SKM-1 treated with dmso at 0.1 percent for 144 hours (cell line): ENCODE measurements at regions not wholly inside any gene's neighbourhood (a gene's known extent, or its start where the extent isn't known, plus 50 kb on each side); places are given as distances from the start of the nearest gene placed in this dataset.

ENCODE experiments used
- DNase-seq: peaks from one replicate; lab custom pipeline; 2025; ENCODE audit not compliant: unreplicated experiment; lab: John Stamatoyannopoulos, UW

DNA sequence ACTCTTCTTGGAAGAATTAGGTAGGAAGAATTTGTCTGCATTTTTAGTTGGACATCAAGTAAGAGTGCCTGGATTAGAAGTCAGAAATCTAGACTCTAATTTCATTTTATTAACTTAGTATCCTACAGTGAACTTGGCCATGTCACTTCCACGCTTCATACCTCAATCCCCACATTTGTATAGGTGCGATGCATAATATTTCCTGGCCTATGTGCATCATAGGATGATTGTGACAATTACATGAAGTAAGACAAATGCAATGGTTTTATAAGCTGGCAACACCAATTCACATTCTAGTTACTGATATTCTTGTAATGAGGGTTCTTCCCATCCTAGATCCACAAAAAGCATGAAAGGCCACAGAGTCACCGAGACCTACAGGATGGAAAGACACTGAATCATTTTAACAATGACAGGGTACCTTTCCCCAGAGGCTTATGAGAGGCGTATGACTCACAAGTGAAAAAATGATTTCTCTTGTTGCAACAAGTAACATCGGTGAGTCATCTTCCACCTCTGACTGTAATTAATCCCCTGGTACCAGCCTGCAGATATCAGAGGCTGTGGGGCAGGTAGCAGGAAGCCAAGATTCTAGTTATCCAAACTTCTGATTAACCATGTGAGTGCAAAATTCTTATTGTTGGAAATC, 56.0 kb upstream of the OR5AK2 start:
- no peak for DNase-seq

DNA sequence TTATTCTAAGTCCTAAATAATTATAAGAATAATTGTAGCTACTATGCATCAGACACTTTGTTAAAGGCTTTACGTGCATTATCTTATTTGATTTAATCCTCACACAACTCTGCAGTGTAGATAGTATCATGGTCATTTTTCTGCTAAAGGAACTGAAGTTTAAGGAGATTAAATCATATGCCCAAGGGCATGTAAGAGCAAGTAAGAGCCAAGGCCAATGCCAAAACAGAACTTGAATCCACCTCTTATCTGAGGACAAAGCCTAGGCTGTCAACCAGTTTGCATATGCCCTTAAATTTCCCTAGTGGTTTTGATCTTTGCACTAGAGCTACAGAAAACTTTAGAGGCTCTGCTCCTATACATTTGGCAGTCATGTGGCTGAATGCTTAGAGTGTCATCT, 65.6 kb upstream of the OR5AK2 start:
- no peak for DNase-seq

DNA sequence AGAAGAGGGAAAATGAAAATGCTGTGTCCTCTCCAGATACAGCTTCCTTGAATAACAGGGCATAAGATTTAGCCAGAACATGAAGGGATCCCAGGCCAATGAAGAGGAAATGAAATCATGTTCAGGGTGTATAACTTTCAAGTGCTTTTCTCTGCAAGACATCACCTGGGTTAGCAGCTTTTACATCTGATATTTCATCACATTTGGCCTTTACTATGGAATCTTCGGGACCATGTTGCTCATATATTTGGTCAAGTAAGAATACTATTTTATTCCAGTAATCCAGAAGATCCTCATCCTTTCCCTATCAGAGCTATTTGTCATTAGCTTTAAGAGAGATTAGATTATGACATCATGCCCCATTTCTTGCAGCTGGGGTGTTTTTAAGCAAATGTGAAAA, 66.3 kb upstream of the OR5AK2 start:
- DNase-seq, result no peak

DNA sequence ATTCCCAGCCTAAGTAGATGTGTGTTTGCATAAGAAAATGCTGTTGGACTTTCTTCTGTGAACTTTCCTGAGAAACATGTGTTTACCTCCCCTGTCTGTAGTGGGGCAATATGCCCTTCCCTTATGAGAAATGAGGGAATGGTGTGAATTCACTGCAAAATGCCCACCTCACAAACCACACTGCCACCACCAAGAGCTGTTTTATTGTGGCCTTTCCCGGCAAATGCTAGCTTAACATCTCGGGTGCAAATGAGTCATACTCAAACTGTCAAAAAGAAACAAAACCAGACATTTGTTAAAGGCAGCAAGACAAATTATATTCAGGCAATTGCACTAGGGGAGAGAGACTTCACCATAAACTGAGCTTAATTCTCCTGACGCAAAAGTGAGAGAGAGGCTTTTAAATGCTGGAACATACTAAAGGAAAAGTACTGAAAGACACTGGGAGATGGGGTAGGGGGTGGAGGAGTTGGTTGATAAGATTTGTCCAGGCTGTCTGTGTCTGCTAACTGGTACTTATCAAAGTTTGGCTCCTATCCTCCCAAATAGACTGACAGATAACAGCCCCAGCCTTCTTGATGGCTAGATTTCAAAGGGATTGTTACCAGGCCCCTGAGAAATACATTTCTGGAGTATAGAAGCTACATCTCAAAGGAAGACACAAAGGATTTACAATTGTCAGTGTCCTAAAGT, 70.9 kb upstream of the OR5AK2 start:
- DNase-seq, result no peak

DNA sequence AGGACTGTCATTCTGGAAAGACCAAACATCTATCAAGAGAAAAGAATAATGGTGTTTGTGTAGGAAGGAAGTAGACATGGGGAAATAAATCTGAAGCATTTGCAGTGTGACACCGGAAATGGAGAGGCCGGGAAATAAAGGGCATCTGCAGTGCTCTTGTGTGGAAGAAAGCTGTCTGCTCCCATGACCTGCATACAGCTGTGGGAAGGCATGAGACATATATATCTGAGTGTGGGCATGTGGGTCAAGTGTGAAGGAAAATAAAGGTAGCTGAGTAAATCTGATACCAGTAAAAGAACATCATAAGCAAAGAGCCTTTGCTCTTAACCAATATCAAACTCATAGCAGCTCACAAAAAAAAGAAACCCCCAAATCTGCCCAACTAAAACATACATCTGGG, 72.1 kb upstream of the OR5AK2 start:
- DNase-seq, result no peak

DNA sequence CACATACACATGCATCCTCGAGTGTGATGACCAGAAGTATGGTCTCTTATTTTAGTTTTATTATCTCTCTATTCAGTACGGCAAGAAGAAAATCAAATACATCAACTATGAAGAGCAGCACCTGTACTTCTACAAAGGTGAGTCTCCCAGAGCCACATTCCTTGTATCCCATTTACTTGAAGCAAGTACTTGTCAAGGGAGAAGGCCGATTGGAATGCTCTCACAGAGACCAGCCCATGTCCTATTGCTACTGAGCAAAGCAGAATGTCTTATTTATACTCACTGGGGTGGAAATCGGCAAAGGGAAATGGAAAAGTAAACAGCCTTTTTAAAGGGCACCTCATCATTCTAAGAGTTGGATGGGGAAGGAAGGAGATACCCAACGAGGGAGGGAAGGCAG, 72.6 kb upstream of the OR5AK2 start:
- DNase-seq, result no peak

DNA sequence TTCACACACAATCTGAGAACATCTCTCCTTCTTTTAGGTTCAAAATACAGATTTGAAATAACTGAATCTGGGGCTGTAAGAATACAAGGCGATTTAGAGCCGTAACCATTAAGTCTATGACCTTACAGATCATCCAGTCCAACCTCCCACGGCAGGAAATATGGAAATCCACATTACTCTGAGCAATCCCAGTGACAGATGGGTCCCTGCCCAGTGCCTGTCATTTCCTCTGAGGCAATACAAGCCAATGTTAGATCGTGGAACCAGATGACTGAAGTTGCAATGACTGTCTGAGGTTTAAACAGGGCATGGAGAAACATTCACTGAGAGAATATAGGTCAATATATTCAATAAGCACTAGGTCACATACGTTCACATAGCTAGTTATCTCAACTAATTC, 77.4 kb upstream of the OR5AK2 start:
- no peak for DNase-seq

DNA sequence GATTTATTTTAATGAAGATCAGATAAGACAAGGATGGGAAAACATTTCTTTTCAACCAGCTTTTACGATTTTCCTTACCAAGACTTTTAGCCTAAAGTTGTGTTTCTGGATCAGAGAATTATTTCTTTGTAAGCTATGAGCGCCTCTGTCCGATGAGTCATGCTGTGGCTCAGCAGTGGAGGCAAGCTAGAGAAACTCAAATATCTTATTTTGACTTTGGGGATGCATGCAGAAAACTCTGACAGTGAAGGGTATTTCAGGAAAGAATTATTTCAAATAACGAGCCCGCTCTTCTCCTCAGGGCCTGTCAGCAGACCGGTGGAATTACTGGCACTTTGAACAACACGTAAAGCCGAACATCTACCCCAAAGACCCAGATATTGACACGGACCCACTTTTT, 77.9 kb upstream of the OR5AK2 start:
- no peak for DNase-seq

DNA sequence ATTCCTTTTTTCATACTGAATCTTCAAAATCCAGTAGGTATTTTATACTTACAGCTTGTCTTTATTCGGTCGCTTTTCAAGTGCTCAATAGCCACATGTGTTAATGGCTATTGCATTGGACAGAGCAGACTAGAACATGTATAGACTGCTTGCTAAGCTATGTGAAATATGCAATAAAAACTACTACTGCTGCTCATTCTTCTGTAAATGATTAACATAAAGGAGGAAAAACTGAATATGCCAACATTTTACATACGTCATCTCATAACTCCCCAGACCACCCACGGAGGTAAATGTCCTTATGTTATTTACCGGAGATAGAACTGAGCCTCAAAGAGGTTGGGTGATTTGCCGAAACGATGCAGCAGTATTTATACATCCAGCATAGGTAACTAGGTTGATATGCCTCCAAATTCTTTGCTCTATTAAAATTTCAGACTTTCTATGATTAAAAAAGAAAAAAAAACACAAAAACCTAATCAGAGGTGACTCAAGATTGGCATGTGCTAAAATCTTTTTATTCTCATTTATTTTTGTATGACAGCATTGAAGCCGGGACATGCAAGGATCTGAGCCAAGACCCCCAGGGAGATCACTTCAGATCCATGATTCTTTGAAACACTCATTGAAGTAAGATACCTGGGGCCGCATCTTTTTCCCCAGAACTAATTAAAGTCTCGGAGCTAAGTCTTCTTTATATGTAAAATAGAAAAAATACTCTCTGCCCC, 78.5 kb upstream of the OR5AK2 start:
- no peak for DNase-seq

DNA sequence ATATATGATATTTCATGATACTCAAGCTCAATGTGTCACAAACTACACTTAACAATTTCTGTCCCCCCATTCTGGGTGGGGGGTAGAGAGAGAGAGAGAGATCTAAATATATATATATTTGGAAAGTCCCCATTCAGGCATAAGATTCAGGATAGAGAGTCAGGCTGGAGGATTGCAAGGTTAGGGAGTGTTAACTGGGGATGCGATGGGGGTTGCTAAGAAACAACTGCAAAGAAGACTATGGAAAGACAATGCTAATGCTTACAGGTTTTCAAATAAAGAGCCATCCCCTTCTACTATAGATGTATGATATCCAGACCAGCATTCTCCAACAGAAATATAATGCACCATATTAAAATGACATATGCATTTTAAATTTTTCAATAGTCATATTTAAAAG, 79.2 kb upstream of the OR5AK2 start:
- no peak for DNase-seq

DNA sequence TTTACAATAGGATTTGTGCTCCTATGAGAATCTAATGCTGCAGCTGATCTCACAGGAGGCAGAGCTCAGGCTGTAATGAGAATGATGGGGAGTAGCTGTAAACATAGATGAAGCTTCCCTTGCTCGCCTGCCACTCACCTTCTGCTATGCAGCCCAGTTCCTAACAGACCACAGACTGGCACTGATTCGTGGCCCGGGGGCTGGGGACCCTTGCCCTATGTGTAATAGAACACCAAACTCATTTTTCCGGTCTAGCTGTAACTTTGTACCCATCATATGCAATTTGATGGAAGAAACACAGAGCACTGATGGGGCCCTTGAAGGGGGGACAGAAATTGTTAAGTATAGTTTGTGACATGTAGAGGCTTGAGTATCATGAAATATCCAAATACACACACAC, 79.6 kb upstream of the OR5AK2 start:
- DNase-seq, result no peak

DNA sequence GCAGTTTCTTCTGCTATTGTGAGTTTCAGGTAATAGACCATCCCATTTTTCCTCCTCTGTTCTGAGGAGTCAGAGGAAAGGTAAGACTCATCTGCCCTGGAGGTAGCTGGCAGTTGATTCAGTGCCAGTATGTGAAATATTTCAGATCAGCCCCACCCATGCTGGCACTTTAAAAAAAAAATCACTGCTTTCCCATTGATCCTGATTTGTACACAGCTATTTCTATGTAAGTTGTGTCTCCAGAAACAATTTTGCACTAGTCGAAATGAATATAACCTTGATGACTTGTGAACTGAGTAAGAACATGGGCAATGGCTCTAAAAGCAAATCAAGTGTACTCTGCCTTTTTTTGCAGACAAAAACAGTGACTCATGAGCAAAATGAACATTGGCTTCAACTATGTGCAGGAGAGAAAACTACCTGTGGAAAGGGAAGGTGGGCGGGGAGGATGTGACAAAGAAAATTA, 82.0 kb upstream of the OR5AK2 start:
- no peak for DNase-seq

DNA sequence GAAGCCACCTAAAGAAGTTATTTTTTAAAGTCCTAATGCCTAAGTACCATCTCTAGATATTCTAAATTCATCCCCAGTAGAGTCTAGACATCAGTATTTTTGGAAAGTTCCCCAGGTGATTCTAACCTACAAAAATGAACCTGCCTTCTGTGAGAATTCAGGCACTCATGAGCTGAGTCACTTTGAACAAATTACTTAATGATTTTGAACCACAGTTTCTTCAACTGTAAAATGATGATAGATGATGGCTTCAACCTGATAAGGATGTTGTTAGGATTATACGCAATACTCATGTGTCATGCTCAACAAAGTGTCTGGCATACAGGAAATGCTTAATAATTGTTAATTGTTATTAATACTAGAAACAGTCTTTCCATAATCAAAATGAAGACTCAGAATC, 82.8 kb upstream of the OR5AK2 start:
- DNase-seq, result no peak

DNA sequence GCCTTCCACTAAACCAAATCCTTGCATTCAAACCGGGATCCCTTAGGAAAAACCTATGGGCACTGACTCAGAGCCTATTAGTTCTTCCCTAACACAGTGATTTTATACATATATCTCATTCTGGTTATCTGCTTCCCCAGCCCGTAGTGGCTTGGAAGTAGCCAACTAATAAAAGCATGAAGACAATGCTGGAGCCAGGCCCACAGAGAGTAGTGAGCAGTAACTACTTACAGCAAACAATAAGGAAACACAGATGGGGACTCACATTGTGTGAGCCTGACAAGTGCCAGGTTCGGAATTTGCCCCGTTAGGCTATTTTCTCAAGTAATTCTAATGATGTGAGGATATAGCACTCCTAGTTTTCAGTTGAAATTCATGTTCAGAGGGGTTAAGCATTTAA, 83.3 kb upstream of the OR5AK2 start:
- DNase-seq, result no peak

DNA sequence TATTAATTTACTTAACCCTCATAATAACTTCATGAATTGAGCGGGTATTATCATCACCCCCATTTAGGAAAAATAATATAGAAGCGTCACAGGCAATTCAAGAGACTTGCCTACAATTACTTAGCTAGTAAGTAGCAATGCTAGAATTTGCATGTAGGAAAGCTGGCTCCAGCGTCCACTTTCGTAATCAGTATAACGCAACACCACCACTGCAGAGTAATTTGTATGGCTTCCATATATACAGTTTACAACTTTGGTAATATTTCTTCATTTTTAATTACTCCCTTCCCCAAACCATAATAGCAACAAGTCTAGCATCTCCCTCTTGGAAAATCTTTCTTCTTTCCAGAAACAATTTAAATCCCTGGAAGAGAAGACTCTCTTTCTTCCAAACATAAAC, 89.9 kb upstream of the OR5AK2 start:
- DNase-seq, result no peak

DNA sequence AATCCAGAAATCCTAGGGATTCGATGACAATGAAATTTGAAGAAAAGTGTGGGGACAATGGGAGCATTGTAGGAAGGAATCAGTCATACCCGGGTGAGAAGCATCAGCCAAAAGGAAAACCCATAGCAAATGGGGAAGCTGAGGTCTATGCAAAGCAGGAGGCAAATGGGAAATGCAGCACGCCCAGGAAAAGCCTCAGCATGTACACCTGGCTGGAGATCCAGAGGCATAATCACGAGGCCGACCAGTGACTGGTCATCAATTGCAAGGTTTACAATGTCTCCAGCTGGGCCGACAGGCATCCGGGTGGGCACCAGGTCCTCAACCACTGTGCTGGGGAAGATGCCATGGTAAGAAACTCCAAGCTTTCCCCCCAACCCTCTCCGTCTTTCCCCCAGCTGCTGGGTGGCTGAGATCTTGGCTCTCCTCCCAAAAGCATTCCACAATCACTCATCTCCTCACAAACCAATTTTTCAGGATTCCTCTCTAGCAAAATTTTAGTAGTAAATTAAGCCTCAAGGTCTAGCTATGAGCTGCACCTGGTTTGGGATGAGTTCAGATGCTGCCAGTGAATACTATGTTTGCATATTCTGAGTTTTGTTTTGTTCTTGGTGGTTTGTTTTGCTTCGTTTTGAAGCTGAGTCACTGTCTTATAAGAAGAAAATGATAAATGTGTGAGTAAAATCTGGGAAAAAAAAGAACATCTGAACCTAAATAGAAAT, 98.0 kb upstream of the OR5AK2 start:
- DNase-seq, result no peak

DNA sequence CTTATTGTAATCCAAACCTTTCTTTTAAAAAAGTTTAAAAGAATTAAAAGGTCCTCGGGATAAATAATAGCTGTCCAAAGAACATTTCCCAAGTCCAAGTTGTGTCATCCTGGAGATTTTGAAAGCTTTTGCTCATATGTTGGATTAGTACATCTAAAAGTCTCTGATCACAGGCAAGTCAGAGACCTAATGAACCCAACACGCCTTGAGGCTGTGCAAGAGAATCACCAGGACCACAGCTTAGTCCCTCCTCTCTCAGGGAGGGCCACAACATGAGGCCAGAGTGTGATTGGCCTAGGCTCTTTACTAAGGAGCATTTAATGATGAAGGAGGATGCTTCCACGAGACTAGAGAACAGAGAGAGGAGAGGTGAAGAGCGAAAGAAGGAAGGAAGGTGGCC, 98.7 kb upstream of the OR5AK2 start:
- DNase-seq, result no peak

DNA sequence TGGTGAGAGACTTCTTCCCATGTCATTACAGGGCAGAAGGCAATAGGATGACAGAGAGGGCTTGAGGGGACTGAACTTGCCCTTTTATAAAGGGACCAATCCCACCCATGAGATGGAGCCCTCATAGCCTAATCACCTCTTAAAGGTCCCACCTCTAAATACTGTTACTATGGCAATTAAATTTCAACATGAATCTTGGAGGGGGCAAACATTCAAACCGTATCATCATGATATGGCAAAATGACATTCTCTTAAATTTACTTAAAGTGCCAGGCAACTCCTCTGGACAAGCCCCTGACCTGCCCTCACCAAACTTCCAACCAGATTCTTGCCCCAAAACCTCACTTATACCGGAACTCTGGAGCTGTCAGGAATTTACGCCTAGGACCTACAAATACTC, 100.8 kb upstream of the OR5AK2 start:
- DNase-seq, result no peak

DNA sequence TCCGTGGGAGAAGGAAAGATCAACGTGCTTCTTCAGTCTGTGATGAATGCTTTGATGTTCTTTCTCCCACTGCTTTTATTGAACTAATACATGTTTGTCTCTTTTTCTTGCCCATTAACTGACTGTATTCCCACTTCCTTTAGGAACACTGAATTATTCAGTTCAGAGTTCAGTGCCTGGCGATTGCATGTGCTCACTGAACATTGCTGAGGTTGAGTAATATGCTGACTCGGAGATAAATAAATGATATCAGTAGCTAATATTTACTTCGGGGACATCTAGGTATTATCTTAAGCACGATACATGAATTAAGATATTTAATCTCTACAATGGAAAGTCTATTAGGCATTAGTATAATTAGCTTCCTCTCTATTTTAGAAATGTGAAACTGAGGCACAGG, 102.3 kb upstream of the OR5AK2 start:
- DNase-seq, result no peak

DNA sequence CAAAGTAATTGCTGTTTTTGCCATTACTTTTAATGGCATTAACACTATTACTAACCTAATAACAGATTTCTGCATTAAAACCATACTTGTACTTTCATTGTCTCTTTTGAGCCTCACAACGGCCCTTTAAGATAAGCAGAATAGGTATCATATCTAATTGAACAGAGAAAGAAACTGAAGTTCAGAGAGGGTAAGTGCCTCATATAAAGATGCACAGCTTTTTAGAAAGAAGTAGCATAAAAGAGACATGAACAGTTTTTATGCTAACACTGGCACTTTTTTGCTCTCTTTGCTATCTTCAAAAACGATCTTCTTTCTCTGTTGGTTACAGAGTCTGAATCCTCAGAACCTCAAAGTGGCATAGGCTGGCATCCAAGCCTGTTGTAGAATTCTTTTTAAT, 102.9 kb upstream of the OR5AK2 start:
- no peak for DNase-seq

DNA sequence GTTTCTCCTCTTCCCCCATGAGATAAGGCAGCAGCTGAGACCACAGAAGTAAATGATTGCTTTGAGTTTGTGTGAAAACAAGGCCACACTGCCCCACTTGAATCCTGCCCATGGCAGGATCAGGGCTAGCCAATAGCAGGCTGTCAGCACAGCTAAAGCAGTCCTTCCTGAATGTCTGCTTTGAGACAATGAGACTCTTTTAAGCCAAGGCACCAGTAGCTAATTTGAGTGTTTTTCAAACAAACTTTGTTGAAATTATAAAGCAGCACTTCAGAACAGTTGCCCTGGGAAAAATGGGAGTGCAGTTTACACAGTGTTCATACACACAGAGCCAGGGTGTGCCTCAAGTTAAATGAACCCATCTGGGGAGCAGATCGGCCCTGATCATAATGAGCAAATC, 103.5 kb upstream of the OR5AK2 start:
- no peak for DNase-seq
